Caco-2 (cell line): ENCODE measurements at regions not wholly inside any gene's neighbourhood (a gene's known extent, or its start where the extent isn't known, plus 50 kb on each side); places are given as distances from the start of the nearest gene placed in this dataset.

Experiments used
- BruUV-seq: library from RNA; stranded (reverse); fragments of 400-500 nt; replicated peaks from 2 replicates; lab custom pipeline; 2021; lab: Mats Ljungman, UMichigan
- CTCF ChIA-PET: fragments of 300-600 bp; sonication (Branson Sonifier 250); formaldehyde crosslinking; loops from one replicate; lab custom pipeline; 2022; ENCODE audit warnings: antibody characterized with exemption; lab: Charles Lee
- POLR2A ChIA-PET: fragments of 300-600 bp; sonication (Branson Sonifier 250); formaldehyde crosslinking; loops from one replicate; lab custom pipeline; 2022; ENCODE audit warnings: antibody characterized with exemption; lab: Charles Lee
- DNase-seq, 2 experiments: peaks; one replicate each; pipeline versions ENCODE4 v3.0.0 to v3.0.0-alpha.2; 2020 to 2022
- H3K27me3 ChIP-seq: replicated peaks from 2 replicates; pipeline ENCODE4 v1.6.0; 2011; ENCODE audit warnings: low read length; ENCODE audit not compliant: control insufficient read depth, insufficient read depth
- H3K36me3 ChIP-seq: 2 replicates; pipeline ENCODE4 v1.5.1; 2011; ENCODE audit warnings: low read length; ENCODE audit not compliant: control insufficient read depth, insufficient read depth
- H3K4me1 ChIP-seq: fragments of 250-450 bp; sonication (Bioruptor Pico); 2 replicates; pipeline ENCODE4 v1.5.1; 2020; ENCODE audit warnings: mild to moderate bottlenecking
- H3K4me3 ChIP-seq: 2 replicates; pipeline ENCODE4 v1.5.1; 2011; ENCODE audit warnings: low read depth, mild to moderate bottlenecking, control low read depth, low read length
- H3K9me3 ChIP-seq: fragments of 250-450 bp; sonication (Bioruptor Pico); 2 replicates; pipeline ENCODE4 v1.5.1; 2020; ENCODE audit warnings: mild to moderate bottlenecking, moderate library complexity
- H3K27ac Mint-ChIP-seq: one replicate; pipeline ENCODE4 v1.8.0; 2022; ENCODE audit warnings: mixed read lengths; ENCODE audit not compliant: unreplicated experiment
- H3K27me3 Mint-ChIP-seq: one replicate; pipeline ENCODE4 v1.8.0; 2022; ENCODE audit warnings: mixed read lengths; ENCODE audit not compliant: insufficient read depth, unreplicated experiment
- H3K36me3 Mint-ChIP-seq: one replicate; pipeline ENCODE4 v1.8.0; 2022; ENCODE audit warnings: mild to moderate bottlenecking, mixed read lengths; ENCODE audit not compliant: insufficient read depth, unreplicated experiment
- H3K4me1 Mint-ChIP-seq: one replicate; pipeline ENCODE4 v1.8.0; 2022; ENCODE audit warnings: low read depth, mixed read lengths; ENCODE audit not compliant: unreplicated experiment
- H3K4me3 Mint-ChIP-seq: one replicate; pipeline ENCODE4 v1.8.0; 2022; ENCODE audit warnings: mild to moderate bottlenecking, moderate library complexity, mixed read lengths; ENCODE audit not compliant: unreplicated experiment
- H3K9me3 Mint-ChIP-seq: one replicate; pipeline ENCODE4 v1.8.0; 2022; ENCODE audit warnings: mixed read lengths; ENCODE audit not compliant: unreplicated experiment
- intact Hi-C: fragments of 100-400 bp; cut with micrococcal nuclease; formaldehyde crosslinking; loops from one replicate; pipeline ENCODE4 v1.10.0; 2022; ENCODE audit not compliant: unreplicated experiment
- TF ChIP-seq, protein P1 (sequence below), 2 experiments: fragments of 200-600 bp in 1 of 2; IDR thresholded peaks; 1 replicate in 1 of 2; 2 replicates in 1 of 2; pipeline versions ENCODE4 v1.5.1 to v1.8.0; 2011 to 2022; ENCODE audit warnings: antibody characterized with exemption in 1 of 2, control low read depth in 1 of 2, inconsistent platforms in 1 of 2, low read depth in 1 of 2, low read length in 1 of 2, mild to moderate bottlenecking in 1 of 2, moderate library complexity in 1 of 2; ENCODE audit not compliant: insufficient read depth in 1 of 2, severe bottlenecking in 1 of 2, unreplicated experiment in 1 of 2

DNA sequence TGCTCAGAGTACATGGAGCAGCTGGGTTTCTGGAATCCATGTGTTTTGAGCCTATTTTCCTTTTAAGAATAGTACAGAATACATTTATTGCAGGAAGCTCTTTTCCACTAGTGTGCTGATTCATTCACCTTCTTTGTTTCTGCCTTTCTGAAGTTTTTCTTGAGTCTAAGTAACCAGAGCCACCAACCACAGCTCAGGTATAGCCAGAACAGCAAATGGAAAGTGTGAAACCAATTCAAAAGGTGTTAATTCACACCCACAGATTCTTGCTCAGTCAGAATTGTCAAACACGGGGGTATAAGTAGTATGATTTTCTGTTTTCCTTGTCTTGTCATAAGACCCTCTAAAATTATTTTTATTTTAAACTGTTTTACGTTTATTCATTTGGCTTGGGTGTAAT is 75.9 kb upstream of the DYNAP start:
- DNase-seq, result no peak
- H3K9me3 Mint-ChIP-seq, result peaks cover 10% of the 10 kb centered on the region
- H3K27me3 Mint-ChIP-seq, result no peaks in the 10 kb centered on the region
- Histone ChIP-seq H3K36me3 (no peaks in the 10 kb centered on the region), H3K9me3 (no peaks in the 10 kb centered on the region), H3K4me3 (no peak overlapping the region), H3K4me1 (no peaks in the 10 kb centered on the region), H3K27me3 (no peaks in the 10 kb centered on the region)
- POLR2A ChIA-PET, result no interaction called here
- peaks cover 7% of the 10 kb centered on the region for H3K4me1 Mint-ChIP-seq
- no peaks in the 10 kb centered on the region for H3K36me3 Mint-ChIP-seq
- intact Hi-C loops, result no loop called here
- TF ChIP-seq, protein P1, sequence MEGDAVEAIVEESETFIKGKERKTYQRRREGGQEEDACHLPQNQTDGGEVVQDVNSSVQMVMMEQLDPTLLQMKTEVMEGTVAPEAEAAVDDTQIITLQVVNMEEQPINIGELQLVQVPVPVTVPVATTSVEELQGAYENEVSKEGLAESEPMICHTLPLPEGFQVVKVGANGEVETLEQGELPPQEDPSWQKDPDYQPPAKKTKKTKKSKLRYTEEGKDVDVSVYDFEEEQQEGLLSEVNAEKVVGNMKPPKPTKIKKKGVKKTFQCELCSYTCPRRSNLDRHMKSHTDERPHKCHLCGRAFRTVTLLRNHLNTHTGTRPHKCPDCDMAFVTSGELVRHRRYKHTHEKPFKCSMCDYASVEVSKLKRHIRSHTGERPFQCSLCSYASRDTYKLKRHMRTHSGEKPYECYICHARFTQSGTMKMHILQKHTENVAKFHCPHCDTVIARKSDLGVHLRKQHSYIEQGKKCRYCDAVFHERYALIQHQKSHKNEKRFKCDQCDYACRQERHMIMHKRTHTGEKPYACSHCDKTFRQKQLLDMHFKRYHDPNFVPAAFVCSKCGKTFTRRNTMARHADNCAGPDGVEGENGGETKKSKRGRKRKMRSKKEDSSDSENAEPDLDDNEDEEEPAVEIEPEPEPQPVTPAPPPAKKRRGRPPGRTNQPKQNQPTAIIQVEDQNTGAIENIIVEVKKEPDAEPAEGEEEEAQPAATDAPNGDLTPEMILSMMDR (IDR thresholded peaks at IDR 0.05; ENCODE audit: insufficient read depth in 1 of 2, low read depth in 1 of 2, low read length in 1 of 2, severe bottlenecking in 1 of 2, unreplicated experiment in 1 of 2), result no peak
- CTCF ChIA-PET, result no interaction called here
- H3K27ac Mint-ChIP-seq, result no peak overlapping the region
- no peak overlapping the region for H3K4me3 Mint-ChIP-seq
- BruUV-seq, result no TSS peak

DNA sequence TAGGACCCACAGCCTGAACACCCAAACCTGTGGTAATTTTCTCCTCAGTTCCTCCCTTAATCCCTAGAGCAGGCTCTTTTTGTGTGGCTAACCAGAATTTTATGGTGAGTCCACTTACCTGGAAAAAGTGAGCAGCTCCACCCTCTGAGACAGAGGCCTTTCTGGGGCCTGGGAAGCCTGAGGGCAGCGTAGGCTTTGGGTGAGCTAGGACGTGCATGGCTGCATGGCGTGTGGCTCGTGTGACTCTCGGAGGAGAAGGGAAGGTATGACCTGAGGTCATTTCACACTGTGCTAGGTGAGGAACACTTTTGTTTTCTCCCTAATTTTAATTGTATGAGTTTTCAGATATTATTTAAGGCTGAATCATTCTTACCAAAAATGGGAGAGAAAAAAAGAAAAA is 73.5 kb upstream of the DYNAP start:
- POLR2A ChIA-PET, result no interaction called here
- intact Hi-C loops, result no loop called here
- no peaks in the 10 kb centered on the region for H3K9me3 ChIP-seq
- Mint-ChIP-seq H3K27ac (no peak overlapping the region), H3K4me1 (peaks cover 7% of the 10 kb centered on the region), H3K4me3 (no peak overlapping the region), H3K9me3 (peaks cover 10% of the 10 kb centered on the region), H3K36me3 (no peaks in the 10 kb centered on the region), H3K27me3 (no peaks in the 10 kb centered on the region)
- TF ChIP-seq, protein P1 (IDR thresholded peaks at IDR 0.05; ENCODE audit: insufficient read depth in 1 of 2, low read depth in 1 of 2, low read length in 1 of 2, severe bottlenecking in 1 of 2, unreplicated experiment in 1 of 2), result no peak
- H3K4me3 ChIP-seq, result no peak overlapping the region
- no peaks in the 10 kb centered on the region for H3K27me3 ChIP-seq
- no TSS peak for BruUV-seq
- no peak for DNase-seq
- CTCF ChIA-PET, result no interaction called here
- H3K4me1 ChIP-seq, result no peaks in the 10 kb centered on the region
- H3K36me3 ChIP-seq, result no peaks in the 10 kb centered on the region

DNA sequence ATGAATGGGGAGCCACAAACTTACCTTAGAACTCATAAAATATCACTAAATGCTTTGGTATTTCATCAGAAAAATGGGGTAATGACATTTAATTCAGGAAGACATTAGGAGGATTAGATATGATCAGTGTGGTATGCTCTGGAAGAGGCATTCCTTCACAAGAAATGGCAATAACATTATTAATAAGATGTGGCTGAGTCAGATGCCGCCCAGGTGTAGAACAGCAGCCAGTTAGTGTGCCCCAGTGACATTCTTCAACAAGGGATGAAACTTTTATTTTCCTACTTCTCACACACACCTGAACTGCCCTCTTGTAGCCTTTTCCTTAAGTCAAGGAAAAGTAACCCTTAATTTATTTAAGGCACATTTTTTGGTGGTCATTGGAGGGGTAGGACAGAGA is 69.2 kb upstream of the DYNAP start:
- peaks cover 20% of the 10 kb centered on the region for H3K9me3 Mint-ChIP-seq
- no peak overlapping the region for H3K4me3 Mint-ChIP-seq
- CTCF ChIA-PET, result no interaction called here
- no peaks in the 10 kb centered on the region for H3K9me3 ChIP-seq
- H3K27me3 Mint-ChIP-seq, result no peaks in the 10 kb centered on the region
- POLR2A ChIA-PET, result no interaction called here
- H3K27me3 ChIP-seq, result no peaks in the 10 kb centered on the region
- peaks cover 14% of the 10 kb centered on the region for H3K4me1 Mint-ChIP-seq
- no peaks in the 10 kb centered on the region for H3K36me3 Mint-ChIP-seq
- H3K4me3 ChIP-seq, result no peak overlapping the region
- DNase-seq, result no peak
- no peak overlapping the region for H3K27ac Mint-ChIP-seq
- intact Hi-C loops, result loop anchor here (1.0 kb wide), 1 partner anchor 35 kb away; no protein-coding TSS in a partner anchor
- no peaks in the 10 kb centered on the region for H3K36me3 ChIP-seq
- BruUV-seq, result no TSS peak
- H3K4me1 ChIP-seq, result peaks cover 17% of the 10 kb centered on the region; the same call in 1 of the 2 replicates
- TF ChIP-seq, protein P1 (IDR thresholded peaks at IDR 0.05; ENCODE audit: insufficient read depth in 1 of 2, low read depth in 1 of 2, low read length in 1 of 2, severe bottlenecking in 1 of 2, unreplicated experiment in 1 of 2), result no peak
